Stimulated activated CD8-positive, alpha-beta memory T cell treated with anti-CD3 and anti-CD28 coated beads, Interleukin-4, amount 100 ng/mL, for 4 hours (primary cell): ENCODE measurements at regions not wholly inside any gene's neighbourhood (a gene's known extent, or its start where the extent isn't known, plus 50 kb on each side); places are given as distances from the start of the nearest gene placed in this dataset.

Experiments
- DNase-seq, 2 donors: peaks; one replicate each; pipeline ENCODE4 v3.0.0-alpha.2; 2020; ENCODE audit warnings: low read depth in 2 of 2, low spot score in 1 of 2

DNA sequence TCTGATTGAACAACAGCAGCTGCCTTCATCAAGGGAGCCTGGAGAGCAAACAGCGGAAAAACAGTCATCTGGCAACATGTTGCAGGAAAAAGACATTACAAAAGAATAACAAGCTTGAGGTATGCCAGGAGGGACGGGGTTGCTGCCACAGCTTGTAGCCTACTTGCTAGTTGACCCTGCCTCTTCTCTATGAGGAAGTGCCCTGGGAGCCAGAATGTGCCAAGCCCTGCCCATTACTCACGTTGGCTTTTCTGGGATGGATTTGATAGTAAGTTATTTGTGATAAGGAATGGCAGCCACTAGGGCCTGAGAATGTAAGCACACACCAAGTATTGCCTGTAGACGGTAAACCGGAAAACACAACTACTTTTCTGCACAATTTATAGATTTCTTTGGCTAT lies 113.5 kb upstream of the KIRREL3 start:
- no peak for DNase-seq

GRCh38 chr11:127110542-127110941 lies 110.0 kb upstream of the KIRREL3 start:
- DNase-seq: no peak

DNA sequence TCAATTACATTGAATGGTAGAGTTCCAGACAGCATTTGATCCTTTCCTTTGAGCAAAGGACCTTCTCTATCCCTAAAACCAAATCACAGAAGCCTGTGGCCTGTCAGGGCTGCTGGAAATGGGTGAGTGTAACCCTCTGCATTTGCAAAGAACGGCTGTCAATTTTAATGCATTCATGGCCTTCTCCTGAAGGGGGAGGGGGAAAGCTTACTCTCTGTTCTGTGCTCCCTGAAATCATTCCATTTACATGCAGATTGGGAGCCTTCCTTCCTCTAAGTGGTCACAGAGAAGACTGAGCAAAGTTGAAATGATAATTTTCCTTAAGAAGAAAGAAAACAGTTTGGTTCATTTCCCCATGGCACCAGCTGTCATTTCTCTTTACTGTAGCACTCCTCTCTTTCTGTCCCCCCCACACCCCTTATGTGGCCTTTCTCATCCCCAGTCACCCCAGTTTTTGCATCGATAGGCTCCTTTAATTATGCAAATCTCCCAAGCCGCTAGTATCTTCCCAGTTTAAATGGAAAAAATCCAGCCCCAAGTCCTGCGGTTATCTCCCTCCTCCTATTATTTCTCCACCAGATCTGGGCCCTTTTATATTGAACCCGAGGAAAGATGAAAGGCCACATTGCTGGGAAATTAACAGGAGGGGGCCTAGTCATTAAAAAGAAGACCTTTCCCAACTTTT lies 109.4 kb upstream of the KIRREL3 start:
- no peak for DNase-seq

DNA sequence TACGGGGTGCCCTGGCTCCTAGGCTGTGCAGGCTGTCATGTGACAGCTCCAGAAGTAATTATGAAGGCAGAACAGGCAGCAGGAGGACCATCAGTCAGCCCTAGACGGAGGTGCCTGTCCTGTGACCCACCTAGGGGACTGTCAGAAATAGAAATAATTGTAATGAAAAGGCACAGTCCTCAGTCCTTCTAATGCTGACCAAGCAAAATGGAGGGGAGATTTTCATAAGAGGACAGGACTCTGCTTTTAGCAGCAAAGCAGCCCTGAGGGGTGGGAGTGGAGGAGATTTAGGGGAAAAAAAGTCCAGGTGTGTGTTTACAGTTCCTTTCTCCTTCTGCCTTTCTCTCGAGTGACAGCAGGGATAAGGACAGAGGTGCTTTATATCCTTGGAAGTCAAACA lies 108.3 kb upstream of the KIRREL3 start:
- DNase-seq: no peak

GRCh38 chr11:127106938-127107337 lies 106.4 kb upstream of the KIRREL3 start:
- no peak for DNase-seq

DNA sequence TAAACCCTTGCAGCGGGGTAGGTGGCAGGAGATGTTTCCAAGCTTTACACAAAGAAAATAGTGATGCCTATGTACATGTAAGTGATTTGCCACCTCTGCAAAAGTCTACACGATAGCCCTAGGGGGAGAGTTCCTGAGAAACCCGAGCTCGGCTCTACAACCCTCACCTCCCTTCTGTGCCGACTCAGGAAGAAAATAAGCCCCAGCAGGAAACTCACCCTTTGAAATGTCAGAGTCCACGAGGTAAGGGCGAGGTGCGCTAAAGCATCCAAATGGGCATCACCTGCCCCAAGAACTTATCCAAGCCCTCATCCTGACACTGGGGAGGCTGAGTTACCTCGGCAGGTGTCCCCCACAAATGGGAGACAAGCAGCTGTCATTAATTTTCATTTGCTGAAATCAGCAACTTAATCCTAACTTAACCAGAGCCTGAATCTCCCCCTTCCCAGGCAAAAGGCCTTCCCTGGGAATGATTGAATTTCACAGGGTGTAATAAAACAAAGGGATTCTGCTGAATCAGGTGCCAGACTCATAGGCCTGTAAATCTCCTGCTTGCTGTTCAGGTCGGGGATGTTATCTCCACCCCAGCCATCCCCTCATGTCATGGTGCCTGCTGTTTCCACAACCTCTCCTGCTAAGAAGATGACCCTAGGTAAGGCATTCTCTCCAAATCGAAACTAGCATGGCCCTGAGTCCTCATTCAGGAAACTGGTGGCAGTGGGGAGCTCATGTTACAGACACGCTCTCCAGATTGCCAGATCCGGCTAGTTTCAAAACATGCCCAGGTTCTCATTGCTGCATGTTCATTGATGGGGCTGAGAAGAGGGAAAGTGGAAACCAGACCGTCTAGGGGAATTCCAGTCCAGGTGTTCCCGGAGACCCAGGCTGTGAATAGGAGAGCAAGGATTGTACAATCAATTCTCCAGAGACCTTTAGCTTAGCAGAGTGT lies 105.3 kb upstream of the KIRREL3 start:
- no peak for DNase-seq

DNA sequence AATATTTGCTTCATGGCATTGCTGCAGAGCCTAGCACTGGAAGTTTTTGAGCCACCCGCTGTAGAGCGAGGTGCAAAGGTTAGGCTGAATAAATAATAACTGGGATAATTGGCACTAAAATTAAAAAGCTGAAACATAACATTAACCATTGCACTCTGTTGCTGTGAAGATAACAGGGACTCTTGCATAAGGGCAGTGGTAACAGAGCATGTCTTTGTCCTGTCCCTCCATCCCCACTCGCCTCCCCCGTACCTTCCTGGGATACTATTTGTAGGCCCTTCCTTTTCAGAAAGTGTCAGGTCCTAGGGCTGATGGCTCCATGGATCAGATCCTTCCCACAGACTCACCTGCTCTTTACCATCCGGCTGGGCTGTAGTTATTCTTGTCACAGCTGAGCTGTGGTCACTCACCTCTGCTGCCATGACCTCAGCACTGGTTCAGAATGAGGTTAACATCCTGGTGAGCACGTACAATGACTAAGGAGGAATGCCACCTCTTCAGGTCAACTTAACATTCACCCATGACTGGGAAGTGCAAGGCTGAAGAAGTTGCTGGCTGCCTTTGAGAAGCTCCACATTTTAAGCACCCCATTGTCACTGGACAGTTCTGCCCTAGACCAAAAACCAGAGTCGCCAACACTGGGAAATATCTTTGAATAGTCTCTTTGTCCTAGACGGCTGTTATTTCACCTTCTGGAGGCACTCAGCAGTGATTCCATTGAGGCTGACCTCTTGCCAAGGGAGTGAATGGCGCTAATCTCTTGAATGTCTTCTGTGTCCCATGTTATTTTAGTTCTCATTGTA lies 103.2 kb upstream of the KIRREL3 start:
- no peak for DNase-seq

DNA sequence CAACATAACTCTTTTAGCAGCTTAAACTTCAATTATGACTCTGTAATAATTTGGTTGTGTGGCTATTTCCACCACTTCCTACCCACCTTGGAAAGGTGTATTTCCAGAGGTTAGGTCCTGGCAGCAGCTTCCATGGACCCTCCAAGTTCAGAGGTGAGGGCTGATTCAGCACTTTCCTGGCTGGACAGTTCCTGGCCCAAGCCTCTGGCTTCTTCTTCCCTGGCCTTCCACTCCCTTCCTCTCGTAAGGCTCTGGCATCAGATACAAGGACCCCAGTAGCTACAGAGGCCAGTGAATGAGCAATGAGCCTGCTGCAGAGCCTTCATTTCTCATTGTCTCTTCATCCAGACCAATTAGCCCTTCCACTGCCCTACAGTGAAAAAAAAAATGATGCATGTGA lies 98.1 kb upstream of the KIRREL3 start:
- no peak for DNase-seq

- no peak for DNase-seq
Observed at GRCh38 chr11:127080735-127081134, 80.2 kb upstream of the KIRREL3 start.

DNA sequence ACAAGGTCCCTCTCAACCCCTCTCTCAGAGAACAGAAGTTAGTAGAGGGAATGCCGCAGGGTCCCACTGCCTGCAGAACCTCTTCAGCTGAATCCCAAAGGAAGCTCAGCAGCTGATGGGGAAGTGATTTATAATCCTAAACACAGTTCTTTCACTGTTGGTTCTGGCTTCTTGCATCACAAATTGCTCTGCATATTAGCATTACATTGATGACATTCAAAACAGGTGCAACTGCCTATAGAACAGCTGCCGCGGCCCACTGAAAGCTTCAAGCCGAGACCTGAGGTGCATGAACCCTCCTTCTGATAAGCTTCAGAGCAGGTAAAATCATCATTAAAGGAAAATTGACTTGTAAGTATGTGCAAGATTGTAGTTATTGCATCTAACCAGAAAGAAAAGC lies 75.2 kb upstream of the KIRREL3 start:
- DNase-seq: no peak

DNA sequence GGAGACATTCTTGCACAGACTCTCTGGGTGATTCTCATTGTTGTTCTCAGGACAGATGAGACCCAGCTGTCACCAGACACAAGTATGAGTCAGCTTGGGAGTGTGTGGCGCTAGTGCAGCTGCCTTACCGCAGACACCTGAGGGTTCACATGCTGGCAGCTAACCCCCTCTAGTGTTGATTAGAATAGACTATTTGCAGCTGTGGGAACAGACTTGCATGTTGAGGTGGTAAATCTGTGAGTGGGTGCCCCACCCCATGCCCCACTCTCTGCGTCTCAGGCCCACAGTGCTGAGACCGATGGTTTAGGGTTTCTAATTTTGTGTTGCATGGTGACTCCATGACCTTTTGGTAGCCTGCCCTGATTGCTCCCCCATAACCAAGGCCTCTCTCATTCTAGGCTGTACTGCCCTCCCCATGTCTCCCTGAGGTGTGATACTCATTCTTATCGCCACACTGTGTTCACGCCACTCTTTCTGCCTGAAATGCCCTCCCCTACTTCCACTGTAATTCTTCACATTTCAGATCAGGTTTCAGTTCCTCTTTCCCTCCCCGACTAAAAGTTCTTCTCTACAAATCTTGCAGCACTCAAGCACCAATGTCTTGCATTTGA lies 73.7 kb upstream of the KIRREL3 start:
- no peak for DNase-seq

- no peak for DNase-seq
Observed at GRCh38 chr11:127073621-127074020, 73.1 kb upstream of the KIRREL3 start.

GRCh38 chr11:127071606-127072005 lies 71.0 kb upstream of the KIRREL3 start:
- DNase-seq: no peak

DNA sequence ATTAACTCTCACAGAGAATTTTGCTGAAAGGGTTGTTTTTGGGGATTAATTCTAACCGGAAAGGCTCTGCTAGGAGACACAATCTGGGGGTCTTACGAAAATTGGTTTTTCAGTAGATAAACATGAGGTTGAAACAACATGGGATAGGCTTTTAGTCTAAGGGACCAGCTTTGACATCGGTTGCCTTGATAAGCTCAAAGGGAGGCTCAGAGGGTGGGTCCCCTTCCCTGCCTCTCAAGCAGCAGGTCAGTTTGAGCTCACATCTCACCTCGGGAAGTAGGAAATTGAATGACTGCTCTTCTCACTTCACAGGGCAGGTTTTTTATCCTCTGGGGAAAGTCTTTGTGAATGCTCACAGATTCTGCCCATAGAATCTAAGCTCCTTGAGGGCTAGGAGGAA lies 70.2 kb upstream of the KIRREL3 start:
- no peak for DNase-seq

DNA sequence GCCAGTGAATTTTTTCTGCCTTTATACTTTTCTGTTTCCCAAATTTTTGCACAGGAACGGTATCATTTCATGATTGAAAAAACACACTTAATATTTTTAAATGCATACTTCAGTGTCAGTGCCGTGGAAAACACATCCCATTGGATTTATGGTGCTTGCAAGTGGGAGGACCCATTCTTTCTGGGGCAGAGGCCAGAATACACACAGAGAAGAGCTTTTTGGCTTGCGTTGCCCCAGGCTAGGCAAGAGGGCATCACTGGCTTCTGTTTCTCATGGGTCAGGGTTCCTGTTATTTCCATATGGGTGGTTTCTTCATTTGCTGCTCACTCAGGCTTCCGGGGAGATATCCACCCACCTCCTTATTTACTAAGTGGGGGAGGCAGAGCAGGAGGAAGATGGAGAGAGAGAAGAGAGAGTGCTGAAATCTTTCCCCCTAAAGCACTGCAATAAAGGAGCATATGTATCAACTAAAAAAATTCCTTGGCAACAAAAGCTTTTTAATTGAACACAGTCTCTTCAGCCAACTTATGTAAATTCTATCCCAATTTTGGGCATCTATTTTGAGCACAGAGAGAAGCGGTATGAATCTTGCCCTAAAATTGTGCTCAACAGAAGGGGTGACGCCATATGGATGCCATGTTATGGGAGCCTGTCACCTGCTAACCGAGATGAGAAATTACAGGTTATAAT lies 66.0 kb upstream of the KIRREL3 start:
- DNase-seq: no peak

- DNase-seq: no peak
Observed at GRCh38 chr11:127063241-127063640, 62.7 kb upstream of the KIRREL3 start.

- DNase-seq: no peak
Observed at GRCh38 chr11:127061947-127062346, 61.4 kb upstream of the KIRREL3 start.

- no peak for DNase-seq
Observed at GRCh38 chr11:127059750-127060149, 59.2 kb upstream of the KIRREL3 start.

DNA sequence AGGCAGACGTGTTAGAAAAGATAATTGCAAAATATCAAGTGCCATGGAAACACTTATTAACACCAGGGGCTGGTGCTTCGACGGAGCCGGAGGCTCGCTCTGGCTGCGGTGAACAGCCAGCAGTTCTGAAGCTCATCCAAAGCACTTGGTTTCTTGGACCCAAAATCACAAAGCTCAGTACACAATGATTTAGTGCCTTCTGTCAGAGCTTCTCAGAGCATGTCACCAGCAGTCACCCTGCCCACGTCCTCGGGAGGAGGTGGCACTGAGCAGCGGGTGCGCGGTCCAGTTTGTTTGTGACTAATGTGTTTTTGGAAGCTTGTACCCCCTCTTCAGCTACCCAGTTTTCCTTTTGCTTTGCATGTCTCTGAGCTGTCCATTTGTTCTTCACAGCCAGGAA lies 58.7 kb upstream of the KIRREL3 start:
- DNase-seq: no peak

DNA sequence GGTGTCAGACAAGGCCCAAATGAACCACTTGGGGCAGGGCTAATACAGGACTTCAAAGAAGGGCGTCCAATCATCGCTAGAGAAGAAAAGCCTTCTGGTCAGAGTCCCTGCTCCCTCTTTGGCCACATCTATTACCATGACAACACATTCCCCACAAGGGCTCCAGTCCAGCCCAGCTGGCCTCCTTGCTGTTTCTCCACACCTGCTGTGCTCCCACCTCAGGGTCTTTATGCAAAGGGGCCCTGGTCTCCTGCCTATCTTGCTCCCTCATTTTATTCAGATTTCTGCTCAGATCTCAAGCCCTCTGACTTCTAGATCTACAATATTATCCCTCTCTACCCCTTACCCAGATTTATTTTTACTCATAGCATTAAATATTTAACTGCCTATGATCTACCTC lies 58.0 kb upstream of the KIRREL3 start:
- DNase-seq: no peak

DNA sequence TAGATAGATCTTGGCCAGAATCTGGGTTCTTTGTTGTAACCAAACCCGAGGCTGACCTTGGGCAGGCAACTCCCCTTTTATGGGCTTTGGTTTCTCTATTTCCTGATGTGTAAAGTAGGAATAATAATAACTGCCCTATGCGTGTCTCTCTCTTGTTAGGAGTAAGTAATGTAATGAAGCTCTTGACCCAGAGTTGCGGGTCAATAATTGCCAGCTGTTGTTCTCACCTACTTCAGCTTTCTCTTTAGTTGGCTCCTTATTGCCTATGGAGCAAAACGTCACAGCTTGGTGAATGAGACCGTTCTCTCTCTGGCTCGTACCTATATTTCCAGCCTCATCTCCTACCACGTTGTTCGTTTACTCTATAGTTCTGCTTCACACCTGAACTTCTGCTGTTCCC lies 56.6 kb upstream of the KIRREL3 start:
- no peak for DNase-seq
